ENCODE measurements at regions not wholly inside any gene's neighbourhood (a gene's known extent, or its start where the extent isn't known, plus 50 kb on each side); places are given as distances from the start of the nearest gene placed in this dataset.

GRCh38 chr10:28242555-28243204 lies 60.2 kb downstream of the MPP7 start:
- Histone ChIP-seq H3K4me1 (ENCODE audit: insufficient read depth, low read length, severe bottlenecking) (no peaks in the 10 kb centered on the region), H2AFZ (ENCODE audit: low read length) (no peak overlapping the region), H4K20me1 (ENCODE audit: insufficient read depth, low read length) (no peaks in the 10 kb centered on the region)

GRCh38 chr10:28241741-28242399 lies 61.0 kb downstream of the MPP7 start:
- Histone ChIP-seq H3K4me1 (ENCODE audit: insufficient read depth, low read length, severe bottlenecking) (no peaks in the 10 kb centered on the region), H3K36me3 (ENCODE audit: insufficient read depth, low read length) (no peaks in the 10 kb centered on the region), H3F3A (ENCODE audit: insufficient read depth, low read length) (no peaks in the 10 kb centered on the region), H2AFZ (ENCODE audit: low read length) (no peak overlapping the region), H3K9me2 (ENCODE audit: low read depth, low read length) (no peaks in the 10 kb centered on the region), H3K27me3 (ENCODE audit: insufficient read depth, low read length) (no peaks in the 10 kb centered on the region), H3K27ac (ENCODE audit: low read depth, low read length, poor library complexity, severe bottlenecking) (no peak overlapping the region), H3K9me3 (ENCODE audit: low read length) (no peaks in the 10 kb centered on the region), H3K4me3 (ENCODE audit: low read depth, low read length, poor library complexity, severe bottlenecking) (no peak overlapping the region), H4K20me1 (ENCODE audit: insufficient read depth, low read length) (no peaks in the 10 kb centered on the region), H3K4me2 (ENCODE audit: low read length) (no peak overlapping the region), H3K9ac (ENCODE audit: low read length) (no peak overlapping the region), H3K79me2 (ENCODE audit: insufficient read depth, low read length) (no peaks in the 10 kb centered on the region)
- TF ChIP-seq CTCF (IDR thresholded peaks at IDR 0.05; ENCODE audit: low read length) (peak; percentile 84), EZH2 (IDR thresholded peaks at IDR 0.05; ENCODE audit: borderline replicate concordance, low read length) (no peak)

More at GRCh38 chr10:28242555-28243204, 60.2 kb downstream of the MPP7 start:
- no peaks in the 10 kb centered on the region for H3F3A ChIP-seq (ENCODE audit: insufficient read depth, low read length)
- no peak overlapping the region for H3K4me3 ChIP-seq (ENCODE audit: low read depth, low read length, poor library complexity, severe bottlenecking)
- no peaks in the 10 kb centered on the region for H3K9me3 ChIP-seq (ENCODE audit: low read length)
- no peak overlapping the region for H3K4me2 ChIP-seq (ENCODE audit: low read length)
- no peak overlapping the region for H3K27ac ChIP-seq (ENCODE audit: low read depth, low read length, poor library complexity, severe bottlenecking)
- H3K27me3 ChIP-seq (ENCODE audit: insufficient read depth, low read length) = no peaks in the 10 kb centered on the region
- no peak for TF ChIP-seq EZH2 (IDR thresholded peaks at IDR 0.05; ENCODE audit: borderline replicate concordance, low read length)
- no peak for TF ChIP-seq CTCF (IDR thresholded peaks at IDR 0.05; ENCODE audit: low read length)
- H3K9me2 ChIP-seq (ENCODE audit: low read depth, low read length) = no peaks in the 10 kb centered on the region
- no peak overlapping the region for H3K9ac ChIP-seq (ENCODE audit: low read length)
- H3K79me2 ChIP-seq (ENCODE audit: insufficient read depth, low read length) = no peaks in the 10 kb centered on the region
- no peaks in the 10 kb centered on the region for H3K36me3 ChIP-seq (ENCODE audit: insufficient read depth, low read length)

- H2AFZ ChIP-seq (ENCODE audit: low read length) = no peak overlapping the region
- no peak overlapping the region for H3K4me2 ChIP-seq (ENCODE audit: low read length)
- H3K9me2 ChIP-seq (ENCODE audit: low read depth, low read length) = no peaks in the 10 kb centered on the region
- H3K9ac ChIP-seq (ENCODE audit: low read length) = no peak overlapping the region
- H3K27ac ChIP-seq (ENCODE audit: low read depth, low read length, poor library complexity, severe bottlenecking) = no peak overlapping the region
- H3K4me1 ChIP-seq (ENCODE audit: insufficient read depth, low read length, severe bottlenecking) = no peaks in the 10 kb centered on the region
- no peak for TF ChIP-seq CTCF (IDR thresholded peaks at IDR 0.05; ENCODE audit: low read length)
- TF ChIP-seq EZH2 (IDR thresholded peaks at IDR 0.05; ENCODE audit: borderline replicate concordance, low read length) = no peak
- H3K9me3 ChIP-seq (ENCODE audit: low read length) = no peaks in the 10 kb centered on the region
- no peaks in the 10 kb centered on the region for H3F3A ChIP-seq (ENCODE audit: insufficient read depth, low read length)
- no peaks in the 10 kb centered on the region for H3K36me3 ChIP-seq (ENCODE audit: insufficient read depth, low read length)
- no peaks in the 10 kb centered on the region for H3K27me3 ChIP-seq (ENCODE audit: insufficient read depth, low read length)
- no peaks in the 10 kb centered on the region for H4K20me1 ChIP-seq (ENCODE audit: insufficient read depth, low read length)
- H3K79me2 ChIP-seq (ENCODE audit: insufficient read depth, low read length) = no peaks in the 10 kb centered on the region
- H3K4me3 ChIP-seq (ENCODE audit: low read depth, low read length, poor library complexity, severe bottlenecking) = no peak overlapping the region
Measured at GRCh38 chr10:28240400-28240799, 62.5 kb downstream of the MPP7 start.

Data from OCI-LY1 (cell line).